Endothelial cell of umbilical vein (primary cell): ENCODE measurements at regions not wholly inside any gene's neighbourhood (a gene's known extent, or its start where the extent isn't known, plus 50 kb on each side); places are given as distances from the start of the nearest gene placed in this dataset.
A peak's percentile ranks its signal among the peaks of the same experiment; 100 is the strongest.

Source experiments
- EZH2 ChIP-seq: IDR thresholded peaks from 2 replicates; pipeline ENCODE4 v1.6.1; 2012; ENCODE audit warnings: borderline replicate concordance, low read depth, mild to moderate bottlenecking, moderate library complexity, low read length, inconsistent platforms; ENCODE audit not compliant: severe bottlenecking
- FOS ChIP-seq: IDR thresholded peaks from 2 replicates; pipeline ENCODE4 v1.6.1; 2011; ENCODE audit warnings: mild to moderate bottlenecking, low read length, moderate library complexity, borderline replicate concordance; ENCODE audit not compliant: insufficient read depth
- JUN ChIP-seq: IDR thresholded peaks from 2 replicates; pipeline ENCODE4 v1.6.1; 2011; ENCODE audit warnings: borderline replicate concordance, low read depth; ENCODE audit not compliant: insufficient read length, insufficient read depth
- MYC ChIP-seq: IDR thresholded peaks from one replicate; pipeline ENCODE4 v1.6.1; 2011; ENCODE audit warnings: mild to moderate bottlenecking, low read depth, low read length
- POLR2A ChIP-seq: IDR thresholded peaks from 2 replicates; pipeline ENCODE4 v1.6.1; 2012; ENCODE audit warnings: low read depth, mild to moderate bottlenecking, control low read depth, low read length
- POLR2AphosphoS5 ChIP-seq: IDR thresholded peaks from 2 replicates; pipeline ENCODE4 v1.6.1; 2012; ENCODE audit warnings: low read depth, mild to moderate bottlenecking, control low read depth, low read length, moderate library complexity; ENCODE audit not compliant: insufficient read depth
- TF ChIP-seq, protein P1 (sequence below), 2 donors: IDR thresholded peaks; 1 replicate in 1 of 2; 2 replicates in 1 of 2; pipeline ENCODE4 v1.5.1; 2011; ENCODE audit warnings: low read length in 2 of 2, mild to moderate bottlenecking in 2 of 2, moderate library complexity in 2 of 2, control low read depth in 1 of 2, inconsistent platforms in 1 of 2, low read depth in 1 of 2; ENCODE audit not compliant: insufficient read depth in 1 of 2; ENCODE audit errors: extremely low read depth in 1 of 2
- TF ChIP-seq, protein P2 (sequence below): IDR thresholded peaks from 2 replicates; pipeline ENCODE4 v1.6.1; 2011; ENCODE audit not compliant: insufficient read depth, insufficient read length

GRCh38 chr5:54702470-54702869, 184.9 kb downstream of the SNX18 start:
- TF ChIP-seq, protein P1, sequence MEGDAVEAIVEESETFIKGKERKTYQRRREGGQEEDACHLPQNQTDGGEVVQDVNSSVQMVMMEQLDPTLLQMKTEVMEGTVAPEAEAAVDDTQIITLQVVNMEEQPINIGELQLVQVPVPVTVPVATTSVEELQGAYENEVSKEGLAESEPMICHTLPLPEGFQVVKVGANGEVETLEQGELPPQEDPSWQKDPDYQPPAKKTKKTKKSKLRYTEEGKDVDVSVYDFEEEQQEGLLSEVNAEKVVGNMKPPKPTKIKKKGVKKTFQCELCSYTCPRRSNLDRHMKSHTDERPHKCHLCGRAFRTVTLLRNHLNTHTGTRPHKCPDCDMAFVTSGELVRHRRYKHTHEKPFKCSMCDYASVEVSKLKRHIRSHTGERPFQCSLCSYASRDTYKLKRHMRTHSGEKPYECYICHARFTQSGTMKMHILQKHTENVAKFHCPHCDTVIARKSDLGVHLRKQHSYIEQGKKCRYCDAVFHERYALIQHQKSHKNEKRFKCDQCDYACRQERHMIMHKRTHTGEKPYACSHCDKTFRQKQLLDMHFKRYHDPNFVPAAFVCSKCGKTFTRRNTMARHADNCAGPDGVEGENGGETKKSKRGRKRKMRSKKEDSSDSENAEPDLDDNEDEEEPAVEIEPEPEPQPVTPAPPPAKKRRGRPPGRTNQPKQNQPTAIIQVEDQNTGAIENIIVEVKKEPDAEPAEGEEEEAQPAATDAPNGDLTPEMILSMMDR (IDR thresholded peaks at IDR 0.05; ENCODE audit: extremely low read depth in 1 of 2, insufficient read depth in 1 of 2, low read depth in 1 of 2, low read length in 2 of 2), result no peak
- TF ChIP-seq JUN (peak; percentile 24), EZH2 (no peak), POLR2A (no peak), POLR2AphosphoS5 (no peak), MYC (no peak), FOS (no peak)
- TF ChIP-seq, protein P2, sequence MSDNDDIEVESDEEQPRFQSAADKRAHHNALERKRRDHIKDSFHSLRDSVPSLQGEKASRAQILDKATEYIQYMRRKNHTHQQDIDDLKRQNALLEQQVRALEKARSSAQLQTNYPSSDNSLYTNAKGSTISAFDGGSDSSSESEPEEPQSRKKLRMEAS, result no peak
